K562 (cell line): ENCODE measurements at regions not wholly inside any gene's neighbourhood (a gene's known extent, or its start where the extent isn't known, plus 50 kb on each side); places are given as distances from the start of the nearest gene placed in this dataset.
A peak's percentile ranks its signal among the peaks of the same experiment; 100 is the strongest.

Source experiments
- CBFA2T3 ChIP-seq: fragments of 450-650 bp; IDR thresholded peaks from 2 replicates; pipeline ENCODE4 v1.6.1; 2017
- CEBPB ChIP-seq: fragments of 450-650 bp; IDR thresholded peaks from 2 replicates; pipeline ENCODE4 v1.6.1; 2016; ENCODE audit warnings: missing genetic modification characterization, missing compliant biosample characterization
- CREM ChIP-seq: IDR thresholded peaks from 2 replicates; pipeline ENCODE4 v1.6.1; 2014; ENCODE audit warnings: antibody characterized with exemption, low read depth
- CTBP1 ChIP-seq: fragments of 450-650 bp; IDR thresholded peaks from 2 replicates; pipeline ENCODE4 v1.6.1; 2016; ENCODE audit warnings: borderline replicate concordance
- DPF2 ChIP-seq: fragments of 450-650 bp; IDR thresholded peaks from 2 replicates; pipeline ENCODE4 v1.6.1; 2016
- FOSL1 ChIP-seq: fragments of 200-800 bp; sonication (Bioruptor generic); conservative IDR thresholded peaks from 2 replicates; pipeline ENCODE4 v1.6.1; 2016; ENCODE audit warnings: missing genetic modification characterization, missing compliant biosample characterization
- LEF1 ChIP-seq: fragments of 450-650 bp; IDR thresholded peaks from 2 replicates; pipeline ENCODE4 v1.6.1; 2016; ENCODE audit warnings: mild to moderate bottlenecking
- MAFF ChIP-seq: IDR thresholded peaks from 2 replicates; pipeline ENCODE4 v1.6.1; 2012; ENCODE audit warnings: low read length, improper control_type of control experiment
- MBD1 ChIP-seq: fragments of 250-450 bp; sonication (Bioruptor Pico); IDR thresholded peaks from 2 replicates; pipeline ENCODE4 v1.8.0; 2022; ENCODE audit warnings: inconsistent platforms
- MTA2 ChIP-seq: fragments of 450-650 bp; IDR thresholded peaks from 2 replicates; pipeline ENCODE4 v1.6.1; 2016; ENCODE audit warnings: low read depth
- NFE2 ChIP-seq: IDR thresholded peaks from 2 replicates; pipeline ENCODE4 v1.6.1; 2014; ENCODE audit warnings: antibody characterized with exemption, low read depth
- NFIC ChIP-seq: fragments of 450-650 bp; IDR thresholded peaks from 2 replicates; pipeline ENCODE4 v1.6.1; 2017; ENCODE audit warnings: mild to moderate bottlenecking, inconsistent platforms
- SAFB2 ChIP-seq: fragments of 200-400 bp; formaldehyde crosslinking; IDR thresholded peaks from 2 replicates; pipeline ENCODE4 v1.6.1; 2018; ENCODE audit warnings: borderline replicate concordance, low read length, low read depth, moderate library complexity; ENCODE audit not compliant: severe bottlenecking
- SMARCC2 ChIP-seq: fragments of 450-650 bp; IDR thresholded peaks from 2 replicates; pipeline ENCODE4 v1.6.1; 2017; ENCODE audit warnings: antibody characterized with exemption, moderate library complexity, mild to moderate bottlenecking, low read depth
- SOX6 ChIP-seq: fragments of 450-650 bp; IDR thresholded peaks from 2 replicates; pipeline ENCODE4 v1.6.1; 2014; ENCODE audit warnings: mild to moderate bottlenecking
- TBL1XR1 ChIP-seq, 2 experiments: IDR thresholded peaks; 2 replicates each; pipeline ENCODE4 v1.6.1; 2012; ENCODE audit warnings: improper control_type of control experiment in 2 of 2, low read length in 2 of 2, mild to moderate bottlenecking in 1 of 2
- TRIM24 ChIP-seq, 2 experiments: fragments of 450-650 bp; IDR thresholded peaks; 2 replicates each; pipeline ENCODE4 v1.6.1; 2016
- ZNF561 ChIP-seq: fragments of 450-650 bp; formaldehyde crosslinking; conservative IDR thresholded peaks from 2 replicates; pipeline ENCODE4 v1.4.0; 2020; ENCODE audit warnings: mild to moderate bottlenecking, moderate library complexity
- TF ChIP-seq, protein P1 (sequence below): fragments of 450-650 bp; IDR thresholded peaks from 2 replicates; pipeline ENCODE4 v1.6.1; 2017; ENCODE audit warnings: antibody characterized with exemption, mild to moderate bottlenecking
- TF ChIP-seq, protein P2 (sequence below), 2 experiments: fragments of 450-650 bp in 1 of 2; IDR thresholded peaks; 2 replicates each; pipeline ENCODE4 v1.6.1; 2011 to 2017; ENCODE audit warnings: low read depth in 2 of 2, antibody characterized with exemption in 1 of 2, borderline replicate concordance in 1 of 2, low read length in 1 of 2, mild to moderate bottlenecking in 1 of 2, mixed read lengths in 1 of 2; ENCODE audit not compliant: control insufficient read depth in 1 of 2
- TF ChIP-seq, protein P3 (sequence below), 2 experiments: fragments of 450-650 bp in 1 of 2; sonication (generic) in 1 of 2; formaldehyde crosslinking in 1 of 2; IDR thresholded peaks in 1 of 2; conservative IDR thresholded peaks in 1 of 2; 2 replicates each; pipeline versions ENCODE4 v1.6.1 to v1.8.1; 2016 to 2023; ENCODE audit warnings: mild to moderate bottlenecking in 2 of 2, moderate library complexity in 2 of 2, inconsistent platforms in 1 of 2, missing genetic modification reagents in 1 of 2

DNA sequence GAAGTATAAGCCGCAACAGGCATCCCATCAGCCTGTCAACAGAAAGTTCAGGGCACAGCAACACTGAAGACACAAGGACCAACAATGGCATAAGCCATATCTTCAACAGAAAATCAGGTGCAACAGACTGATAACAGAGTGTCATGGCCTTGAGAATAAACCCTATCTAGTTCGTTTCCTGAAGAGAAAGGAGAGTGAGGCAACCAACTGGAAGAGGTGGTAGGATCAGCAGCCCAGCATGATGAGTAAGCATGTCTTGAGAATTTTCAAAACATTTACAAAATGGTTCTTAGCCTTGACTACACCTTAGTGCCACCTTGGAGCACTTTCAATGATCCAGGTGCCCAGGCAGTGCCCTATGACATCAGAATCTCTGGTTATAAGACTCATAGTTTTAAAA lies 290.2 kb upstream of the SEMA3C start (continued):
- TF ChIP-seq FOSL1 (peak; percentile 60; the same call in 1 of the 2 replicates), NFE2 (peak; percentile 86), LEF1 (peak; percentile 49; the same call in 1 of the 2 replicates), SOX6 (peak; percentile 97), TRIM24 (IDR thresholded peaks at IDR 0.05) (peak; percentile 58 to 79; a peak in 3 of 4 replicates), CTBP1 (peak; percentile 62; the same call in 1 of the 2 replicates), SAFB2 (no peak), MBD1 (CRISPR knock-in tag) (no peak), SMARCC2 (0 out of 2 replicates have a peak, but pooled peaks have one; percentile 43), NFIC (peak; percentile 36; the same call in 1 of the 2 replicates), TBL1XR1 (IDR thresholded peaks at IDR 0.05; ENCODE audit: low read length in 2 of 2) (no peak), ZNF561 (CRISPR knock-in tag) (no peak), CREM (peak; percentile 14; the same call in 1 of the 2 replicates), CBFA2T3 (peak; percentile 87), CEBPB (tag) (peak; percentile 75), MAFF (peak; percentile 44; the same call in 1 of the 2 replicates), DPF2 (peak; percentile 83), MTA2 (peak; percentile 59)
- TF ChIP-seq, protein P1, sequence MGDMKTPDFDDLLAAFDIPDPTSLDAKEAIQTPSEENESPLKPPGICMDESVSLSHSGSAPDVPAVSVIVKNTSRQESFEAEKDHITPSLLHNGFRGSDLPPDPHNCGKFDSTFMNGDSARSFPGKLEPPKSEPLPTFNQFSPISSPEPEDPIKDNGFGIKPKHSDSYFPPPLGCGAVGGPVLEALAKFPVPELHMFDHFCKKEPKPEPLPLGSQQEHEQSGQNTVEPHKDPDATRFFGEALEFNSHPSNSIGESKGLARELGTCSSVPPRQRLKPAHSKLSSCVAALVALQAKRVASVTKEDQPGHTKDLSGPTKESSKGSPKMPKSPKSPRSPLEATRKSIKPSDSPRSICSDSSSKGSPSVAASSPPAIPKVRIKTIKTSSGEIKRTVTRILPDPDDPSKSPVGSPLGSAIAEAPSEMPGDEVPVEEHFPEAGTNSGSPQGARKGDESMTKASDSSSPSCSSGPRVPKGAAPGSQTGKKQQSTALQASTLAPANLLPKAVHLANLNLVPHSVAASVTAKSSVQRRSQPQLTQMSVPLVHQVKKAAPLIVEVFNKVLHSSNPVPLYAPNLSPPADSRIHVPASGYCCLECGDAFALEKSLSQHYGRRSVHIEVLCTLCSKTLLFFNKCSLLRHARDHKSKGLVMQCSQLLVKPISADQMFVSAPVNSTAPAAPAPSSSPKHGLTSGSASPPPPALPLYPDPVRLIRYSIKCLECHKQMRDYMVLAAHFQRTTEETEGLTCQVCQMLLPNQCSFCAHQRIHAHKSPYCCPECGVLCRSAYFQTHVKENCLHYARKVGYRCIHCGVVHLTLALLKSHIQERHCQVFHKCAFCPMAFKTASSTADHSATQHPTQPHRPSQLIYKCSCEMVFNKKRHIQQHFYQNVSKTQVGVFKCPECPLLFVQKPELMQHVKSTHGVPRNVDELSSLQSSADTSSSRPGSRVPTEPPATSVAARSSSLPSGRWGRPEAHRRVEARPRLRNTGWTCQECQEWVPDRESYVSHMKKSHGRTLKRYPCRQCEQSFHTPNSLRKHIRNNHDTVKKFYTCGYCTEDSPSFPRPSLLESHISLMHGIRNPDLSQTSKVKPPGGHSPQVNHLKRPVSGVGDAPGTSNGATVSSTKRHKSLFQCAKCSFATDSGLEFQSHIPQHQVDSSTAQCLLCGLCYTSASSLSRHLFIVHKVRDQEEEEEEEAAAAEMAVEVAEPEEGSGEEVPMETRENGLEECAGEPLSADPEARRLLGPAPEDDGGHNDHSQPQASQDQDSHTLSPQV, result peak; percentile 70
- TF ChIP-seq, protein P2, sequence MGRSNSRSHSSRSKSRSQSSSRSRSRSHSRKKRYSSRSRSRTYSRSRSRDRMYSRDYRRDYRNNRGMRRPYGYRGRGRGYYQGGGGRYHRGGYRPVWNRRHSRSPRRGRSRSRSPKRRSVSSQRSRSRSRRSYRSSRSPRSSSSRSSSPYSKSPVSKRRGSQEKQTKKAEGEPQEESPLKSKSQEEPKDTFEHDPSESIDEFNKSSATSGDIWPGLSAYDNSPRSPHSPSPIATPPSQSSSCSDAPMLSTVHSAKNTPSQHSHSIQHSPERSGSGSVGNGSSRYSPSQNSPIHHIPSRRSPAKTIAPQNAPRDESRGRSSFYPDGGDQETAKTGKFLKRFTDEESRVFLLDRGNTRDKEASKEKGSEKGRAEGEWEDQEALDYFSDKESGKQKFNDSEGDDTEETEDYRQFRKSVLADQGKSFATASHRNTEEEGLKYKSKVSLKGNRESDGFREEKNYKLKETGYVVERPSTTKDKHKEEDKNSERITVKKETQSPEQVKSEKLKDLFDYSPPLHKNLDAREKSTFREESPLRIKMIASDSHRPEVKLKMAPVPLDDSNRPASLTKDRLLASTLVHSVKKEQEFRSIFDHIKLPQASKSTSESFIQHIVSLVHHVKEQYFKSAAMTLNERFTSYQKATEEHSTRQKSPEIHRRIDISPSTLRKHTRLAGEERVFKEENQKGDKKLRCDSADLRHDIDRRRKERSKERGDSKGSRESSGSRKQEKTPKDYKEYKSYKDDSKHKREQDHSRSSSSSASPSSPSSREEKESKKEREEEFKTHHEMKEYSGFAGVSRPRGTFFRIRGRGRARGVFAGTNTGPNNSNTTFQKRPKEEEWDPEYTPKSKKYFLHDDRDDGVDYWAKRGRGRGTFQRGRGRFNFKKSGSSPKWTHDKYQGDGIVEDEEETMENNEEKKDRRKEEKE (IDR thresholded peaks at IDR 0.05; ENCODE audit: borderline replicate concordance in 1 of 2, control insufficient read depth in 1 of 2, low read depth in 2 of 2, low read length in 1 of 2), result no peak
- TF ChIP-seq, protein P3, sequence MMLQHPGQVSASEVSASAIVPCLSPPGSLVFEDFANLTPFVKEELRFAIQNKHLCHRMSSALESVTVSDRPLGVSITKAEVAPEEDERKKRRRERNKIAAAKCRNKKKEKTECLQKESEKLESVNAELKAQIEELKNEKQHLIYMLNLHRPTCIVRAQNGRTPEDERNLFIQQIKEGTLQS (IDR thresholded peaks at IDR 0.05), result peak; percentile 54; the same call in 1 of the 2 replicates
- TF ChIP-seq, protein P3 (CRISPR knock-in tag; conservative IDR thresholded peaks at IDR 0.05), result no peak
